ENCODE measurements at regions not wholly inside any gene's neighbourhood (a gene's known extent, or its start where the extent isn't known, plus 50 kb on each side); places are given as distances from the start of the nearest gene placed in this dataset.
A peak's percentile ranks its signal among the peaks of the same experiment; 100 is the strongest.

DNA sequence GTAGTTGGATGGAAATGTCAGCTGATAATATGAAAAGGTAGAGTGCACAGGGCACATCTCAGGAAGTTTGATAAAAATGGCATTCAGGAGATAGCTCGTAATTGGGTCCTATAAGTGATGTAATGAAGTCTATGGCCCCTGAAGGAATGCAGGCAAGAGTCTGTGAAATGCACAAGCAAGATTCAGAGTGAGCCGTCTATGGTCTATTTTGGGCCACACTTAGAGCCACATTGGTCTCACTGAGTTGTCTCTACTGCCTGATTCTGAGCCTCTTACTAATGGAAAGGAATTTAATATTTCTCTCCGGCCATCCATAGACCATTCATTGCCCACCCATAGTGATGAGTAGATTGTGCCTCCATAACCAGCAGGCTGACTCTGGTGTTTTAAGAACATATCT lies 111.3 kb upstream of the KCNN2 start:
- Histone ChIP-seq H3K36me3 (no peaks in the 10 kb centered on the region), H3K9ac (no peak overlapping the region), H3K79me2 (ENCODE audit: low read depth) (no peaks in the 10 kb centered on the region), H4K20me1 (ENCODE audit: low read depth) (no peaks in the 10 kb centered on the region), H3K9me3 (ENCODE audit: low read depth) (no peaks in the 10 kb centered on the region), H3K4me2 (no peak overlapping the region), H2AFZ (replicated peaks) (no peak overlapping the region), H3K4me3 (no peak overlapping the region), H3K27ac (no peak overlapping the region), H3F3A (ENCODE audit: low read depth) (peaks cover 5% of the 10 kb centered on the region), H3K4me1 (peaks cover 11% of the 10 kb centered on the region), H3K27me3 (no peaks in the 10 kb centered on the region)
- no peak overlapping the region for H3K4me3 Mint-ChIP-seq
- H3K4me1 Mint-ChIP-seq, result peaks cover 16% of the 10 kb centered on the region
- H3K9me3 Mint-ChIP-seq, result no peaks in the 10 kb centered on the region
- no peaks in the 10 kb centered on the region for H3K27me3 Mint-ChIP-seq (ENCODE audit: insufficient read depth, low read depth)
- no peaks in the 10 kb centered on the region for H3K36me3 Mint-ChIP-seq
- H3K27ac Mint-ChIP-seq, result no peak overlapping the region
- TF ChIP-seq EZH2phosphoT487 (IDR thresholded peaks at IDR 0.05), result no peak
- no peak for TF ChIP-seq EZH2 (IDR thresholded peaks at IDR 0.05)
- TF ChIP-seq, protein P1, sequence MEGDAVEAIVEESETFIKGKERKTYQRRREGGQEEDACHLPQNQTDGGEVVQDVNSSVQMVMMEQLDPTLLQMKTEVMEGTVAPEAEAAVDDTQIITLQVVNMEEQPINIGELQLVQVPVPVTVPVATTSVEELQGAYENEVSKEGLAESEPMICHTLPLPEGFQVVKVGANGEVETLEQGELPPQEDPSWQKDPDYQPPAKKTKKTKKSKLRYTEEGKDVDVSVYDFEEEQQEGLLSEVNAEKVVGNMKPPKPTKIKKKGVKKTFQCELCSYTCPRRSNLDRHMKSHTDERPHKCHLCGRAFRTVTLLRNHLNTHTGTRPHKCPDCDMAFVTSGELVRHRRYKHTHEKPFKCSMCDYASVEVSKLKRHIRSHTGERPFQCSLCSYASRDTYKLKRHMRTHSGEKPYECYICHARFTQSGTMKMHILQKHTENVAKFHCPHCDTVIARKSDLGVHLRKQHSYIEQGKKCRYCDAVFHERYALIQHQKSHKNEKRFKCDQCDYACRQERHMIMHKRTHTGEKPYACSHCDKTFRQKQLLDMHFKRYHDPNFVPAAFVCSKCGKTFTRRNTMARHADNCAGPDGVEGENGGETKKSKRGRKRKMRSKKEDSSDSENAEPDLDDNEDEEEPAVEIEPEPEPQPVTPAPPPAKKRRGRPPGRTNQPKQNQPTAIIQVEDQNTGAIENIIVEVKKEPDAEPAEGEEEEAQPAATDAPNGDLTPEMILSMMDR (IDR thresholded peaks at IDR 0.05), result no peak
- no peak for DNase-seq (ENCODE audit: low spot score)

DNA sequence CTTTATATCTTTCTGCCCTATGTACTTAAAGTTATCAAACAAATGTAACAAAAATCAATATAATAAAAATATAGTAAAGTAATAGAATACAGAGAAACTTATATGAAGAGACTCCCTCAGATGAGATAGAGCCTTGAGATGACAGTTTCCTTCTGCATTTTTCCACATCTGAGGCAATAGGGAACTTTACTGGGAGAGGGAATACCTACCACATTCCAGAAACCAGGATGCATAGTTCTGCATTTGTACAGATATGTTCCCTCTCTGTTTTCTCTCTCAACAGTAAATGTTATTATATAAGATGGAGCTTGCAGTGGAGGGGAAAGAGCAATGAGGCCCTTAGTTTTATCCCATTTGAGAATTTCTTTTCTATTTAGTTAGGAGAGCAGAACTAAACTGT lies 109.6 kb upstream of the KCNN2 start:
- H3K4me1 ChIP-seq, result peaks cover 12% of the 10 kb centered on the region
- H3F3A ChIP-seq (ENCODE audit: low read depth), result peaks cover 5% of the 10 kb centered on the region
- H3K27me3 ChIP-seq, result no peaks in the 10 kb centered on the region
- H3K36me3 Mint-ChIP-seq, result no peaks in the 10 kb centered on the region
- no peaks in the 10 kb centered on the region for H3K9me3 Mint-ChIP-seq
- H3K4me2 ChIP-seq, result no peak overlapping the region
- no peak overlapping the region for H3K27ac ChIP-seq
- H2AFZ ChIP-seq (replicated peaks), result no peak overlapping the region
- H3K4me3 Mint-ChIP-seq, result no peak overlapping the region
- H3K9ac ChIP-seq, result no peak overlapping the region
- no peaks in the 10 kb centered on the region for H3K79me2 ChIP-seq (ENCODE audit: low read depth)
- TF ChIP-seq EZH2 (IDR thresholded peaks at IDR 0.05) (no peak), EZH2phosphoT487 (IDR thresholded peaks at IDR 0.05) (no peak)
- TF ChIP-seq, protein P1 (IDR thresholded peaks at IDR 0.05), result no peak
- no peak overlapping the region for H3K4me3 ChIP-seq
- no peak for DNase-seq (ENCODE audit: low spot score)
- no peaks in the 10 kb centered on the region for H3K9me3 ChIP-seq (ENCODE audit: low read depth)
- H4K20me1 ChIP-seq (ENCODE audit: low read depth), result no peaks in the 10 kb centered on the region
- peaks cover 16% of the 10 kb centered on the region for H3K4me1 Mint-ChIP-seq
- no peak overlapping the region for H3K27ac Mint-ChIP-seq
- H3K36me3 ChIP-seq, result no peaks in the 10 kb centered on the region
- no peaks in the 10 kb centered on the region for H3K27me3 Mint-ChIP-seq (ENCODE audit: insufficient read depth, low read depth)

DNA sequence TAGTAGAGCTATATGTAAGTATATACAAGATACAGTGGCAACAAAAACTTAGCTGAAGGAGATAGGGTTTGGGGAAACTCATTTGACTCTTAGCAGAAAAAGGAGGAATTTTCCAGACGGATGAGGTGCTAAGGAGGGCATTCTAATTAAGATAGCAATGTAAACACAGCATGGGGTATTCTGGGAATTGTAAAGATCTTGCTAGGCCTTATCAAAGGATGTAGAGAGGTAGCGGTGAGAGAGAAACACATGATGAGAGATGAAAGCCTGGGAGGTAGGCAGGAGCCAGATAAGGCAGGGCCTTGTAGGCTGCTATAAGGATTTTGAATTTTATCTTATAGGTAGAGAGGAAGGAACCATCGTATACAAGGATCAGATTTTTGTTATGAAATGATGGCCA lies 106.6 kb upstream of the KCNN2 start:
- peak; percentile 69 for DNase-seq (ENCODE audit: low spot score)
- H3K4me3 ChIP-seq, result no peak overlapping the region
- peaks cover 5% of the 10 kb centered on the region for H3F3A ChIP-seq (ENCODE audit: low read depth)
- Mint-ChIP-seq H3K4me1 (peaks cover 16% of the 10 kb centered on the region), H3K9me3 (no peaks in the 10 kb centered on the region), H3K27me3 (ENCODE audit: insufficient read depth, low read depth) (no peaks in the 10 kb centered on the region), H3K36me3 (no peaks in the 10 kb centered on the region), H3K27ac (no peak overlapping the region), H3K4me3 (no peak overlapping the region)
- no peak overlapping the region for H3K9ac ChIP-seq
- H3K4me1 ChIP-seq, result peaks cover 12% of the 10 kb centered on the region
- TF ChIP-seq EZH2 (IDR thresholded peaks at IDR 0.05) (no peak), EZH2phosphoT487 (IDR thresholded peaks at IDR 0.05) (no peak)
- TF ChIP-seq, protein P1 (IDR thresholded peaks at IDR 0.05), result no peak
- H3K79me2 ChIP-seq (ENCODE audit: low read depth), result no peaks in the 10 kb centered on the region
- H3K36me3 ChIP-seq, result no peaks in the 10 kb centered on the region
- no peaks in the 10 kb centered on the region for H3K9me3 ChIP-seq (ENCODE audit: low read depth)
- H2AFZ ChIP-seq (replicated peaks), result no peak overlapping the region
- no peak overlapping the region for H3K27ac ChIP-seq
- peak overlapping the region; percentile 39 for H3K4me2 ChIP-seq
- H4K20me1 ChIP-seq (ENCODE audit: low read depth), result no peaks in the 10 kb centered on the region
- H3K27me3 ChIP-seq, result no peaks in the 10 kb centered on the region
